ENCODE measurements at regions not wholly inside any gene's neighbourhood (a gene's known extent, or its start where the extent isn't known, plus 50 kb on each side); places are given as distances from the start of the nearest gene placed in this dataset.

GRCh38 chr18:76567835-76568445, 72.9 kb upstream of the ZNF516 start:
- DNase-seq: no peak

GRCh38 chr18:76566987-76567386, 71.9 kb upstream of the ZNF516 start:
- no peak for DNase-seq

- DNase-seq: peak; percentile 98
Measured at GRCh38 chr18:76565238-76566173, 70.5 kb upstream of the ZNF516 start.

- peak; percentile 63 for DNase-seq
Measured at GRCh38 chr18:76564655-76565237, 69.7 kb upstream of the ZNF516 start.

- no peak for DNase-seq
Measured at GRCh38 chr18:76564117-76564516, 69.1 kb upstream of the ZNF516 start.

- DNase-seq: no peak
Measured at GRCh38 chr18:76562286-76563122, 67.5 kb upstream of the ZNF516 start.

DNA sequence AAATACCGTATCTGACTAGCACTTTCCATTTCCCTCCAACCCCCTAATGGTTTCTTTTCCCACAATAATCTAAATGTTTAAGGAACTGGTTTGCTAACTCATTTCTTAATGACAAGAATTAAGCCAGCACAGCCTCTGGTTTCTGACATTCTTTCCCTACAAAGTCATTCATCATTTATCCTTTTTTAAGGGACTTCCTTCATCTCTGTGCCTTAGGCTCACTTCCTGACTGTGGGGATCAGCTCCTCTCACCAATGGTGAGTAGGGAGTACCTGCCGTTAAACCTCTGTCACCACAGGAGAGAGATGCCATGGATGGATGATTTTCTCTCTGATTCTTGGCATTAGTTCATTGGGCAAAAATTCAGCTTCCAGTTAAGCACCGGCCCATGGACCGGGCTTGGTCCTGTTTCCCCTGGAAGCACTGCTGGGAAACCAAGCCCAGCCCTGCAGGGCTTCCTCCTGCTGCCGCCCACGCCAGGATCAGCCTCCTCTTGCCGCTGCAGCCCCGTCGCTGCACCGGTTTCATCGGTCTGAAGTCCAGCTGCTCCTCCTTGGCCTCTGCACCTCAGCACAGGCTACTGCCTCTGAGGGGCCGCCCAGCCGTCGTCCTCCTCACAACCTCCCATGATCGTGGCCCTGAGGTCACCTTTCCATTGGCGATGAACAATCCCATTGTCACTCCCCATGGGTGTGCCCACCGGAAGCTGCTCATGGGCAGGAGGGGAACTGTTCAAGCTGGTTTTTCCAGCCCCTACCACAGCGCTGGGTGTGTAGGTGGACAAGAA, 64.0 kb upstream of the ZNF516 start:
- DNase-seq: peak; percentile 85

DNA sequence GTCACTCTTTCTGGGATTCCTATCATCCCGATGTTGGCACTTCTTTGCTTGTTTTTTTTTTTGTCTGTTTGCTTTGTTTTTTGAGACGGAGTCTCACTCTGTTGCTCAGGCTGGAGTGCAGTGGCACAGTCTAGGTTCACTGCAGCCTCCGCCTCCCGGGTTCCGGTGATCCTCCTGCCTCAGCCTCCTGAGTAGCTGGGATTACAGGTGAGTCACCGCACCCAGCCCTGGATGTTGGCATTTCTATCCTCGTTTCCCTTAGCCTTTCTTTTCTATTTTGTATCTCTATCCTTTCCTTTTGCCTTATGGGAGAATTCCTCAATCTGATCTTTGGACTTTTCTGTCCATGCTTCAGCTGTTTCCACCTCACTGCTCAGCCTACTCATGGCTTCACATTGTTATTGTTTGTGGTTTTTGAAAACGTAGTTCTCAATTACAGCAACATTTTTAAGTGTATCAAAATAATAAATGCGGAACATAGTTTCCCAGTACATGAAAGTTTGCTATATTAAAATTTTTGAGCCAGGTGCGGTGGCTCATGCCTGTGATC, 62.1 kb upstream of the ZNF516 start:
- DNase-seq: no peak

GRCh38 chr18:76554547-76555222, 59.6 kb upstream of the ZNF516 start:
- no peak for DNase-seq

DNA sequence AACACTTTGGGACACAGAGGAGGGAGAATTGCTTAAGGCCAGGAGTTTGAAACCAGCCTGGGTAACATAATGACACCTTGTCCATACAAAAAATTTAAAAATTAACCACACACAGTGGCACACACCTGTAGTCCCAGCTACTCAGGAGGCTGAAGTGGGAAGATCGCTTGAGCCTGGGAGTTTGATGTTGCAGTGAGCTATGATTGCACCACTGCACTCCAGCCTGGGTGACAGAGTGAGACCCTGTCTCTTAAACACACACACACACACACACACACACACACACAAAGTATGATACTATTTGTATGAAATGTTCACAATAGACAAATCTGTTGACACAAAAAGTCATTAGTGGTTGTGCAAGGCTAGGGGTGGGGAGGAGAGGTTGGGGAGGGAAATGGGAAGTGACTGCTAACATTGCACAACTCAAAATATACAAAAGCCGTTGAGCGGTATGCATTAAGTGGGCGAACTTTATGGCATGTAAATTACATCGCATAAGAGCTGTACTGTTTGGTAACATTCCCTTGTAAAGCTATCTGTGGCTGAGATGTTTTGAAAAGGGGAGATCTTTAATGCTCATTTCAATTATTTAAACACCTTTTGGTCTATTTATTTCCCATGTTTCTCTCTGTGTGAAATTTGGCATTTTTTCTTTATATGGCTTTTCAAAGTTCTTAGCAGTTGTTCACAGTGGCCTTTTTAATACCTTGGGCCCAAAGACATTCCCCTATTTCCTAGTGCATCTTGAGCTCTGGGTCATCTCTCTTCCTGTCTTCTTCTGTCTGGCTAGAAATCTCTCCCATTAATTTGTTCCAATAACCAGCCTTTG, 58.9 kb upstream of the ZNF516 start:
- DNase-seq: peak; percentile 38

- DNase-seq: no peak
Measured at GRCh38 chr18:76548541-76548940, 53.5 kb upstream of the ZNF516 start.

GRCh38 chr18:76547296-76547695, 52.3 kb upstream of the ZNF516 start:
- no peak for DNase-seq

DNA sequence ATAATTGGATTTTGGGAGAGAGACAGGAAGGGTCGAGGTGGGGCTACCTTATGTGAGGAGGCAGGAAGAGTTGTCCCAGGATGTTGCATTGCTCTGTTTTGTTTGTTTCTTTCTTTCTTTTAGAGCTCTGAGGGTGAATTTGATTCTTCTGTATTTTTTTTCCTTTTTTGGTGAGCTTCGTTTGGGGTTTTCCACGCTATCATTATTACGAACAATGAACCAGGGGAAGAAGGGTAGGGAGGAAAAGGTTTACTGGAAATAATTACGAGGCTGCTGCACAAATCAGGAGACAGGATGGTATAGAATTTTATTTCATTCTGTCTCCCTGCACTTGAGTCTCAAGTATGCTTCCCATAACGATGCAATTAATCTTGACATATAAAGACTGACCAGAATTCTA, 51.4 kb upstream of the ZNF516 start:
- DNase-seq: peak; percentile 32

DNA sequence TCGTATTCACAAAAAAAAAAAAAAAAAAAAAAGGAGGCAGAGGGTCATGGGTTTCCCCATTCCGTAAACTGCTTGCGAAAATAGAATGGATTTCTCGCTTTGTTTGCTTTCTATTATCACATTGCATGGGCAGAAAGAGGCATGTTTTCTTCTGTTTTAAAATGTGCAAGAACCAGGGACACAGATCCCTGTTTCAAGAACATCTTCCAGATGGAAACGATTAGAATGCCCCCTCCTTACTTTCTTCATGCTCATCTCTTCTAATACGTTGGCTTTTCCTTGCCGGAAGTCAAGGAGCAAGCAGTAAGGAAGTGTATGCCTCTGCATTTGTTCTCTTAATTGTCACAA, 51.0 kb upstream of the ZNF516 start:
- DNase-seq: no peak

GRCh38 chr18:76545433-76546087, 50.5 kb upstream of the ZNF516 start:
- no peak for DNase-seq

DNA sequence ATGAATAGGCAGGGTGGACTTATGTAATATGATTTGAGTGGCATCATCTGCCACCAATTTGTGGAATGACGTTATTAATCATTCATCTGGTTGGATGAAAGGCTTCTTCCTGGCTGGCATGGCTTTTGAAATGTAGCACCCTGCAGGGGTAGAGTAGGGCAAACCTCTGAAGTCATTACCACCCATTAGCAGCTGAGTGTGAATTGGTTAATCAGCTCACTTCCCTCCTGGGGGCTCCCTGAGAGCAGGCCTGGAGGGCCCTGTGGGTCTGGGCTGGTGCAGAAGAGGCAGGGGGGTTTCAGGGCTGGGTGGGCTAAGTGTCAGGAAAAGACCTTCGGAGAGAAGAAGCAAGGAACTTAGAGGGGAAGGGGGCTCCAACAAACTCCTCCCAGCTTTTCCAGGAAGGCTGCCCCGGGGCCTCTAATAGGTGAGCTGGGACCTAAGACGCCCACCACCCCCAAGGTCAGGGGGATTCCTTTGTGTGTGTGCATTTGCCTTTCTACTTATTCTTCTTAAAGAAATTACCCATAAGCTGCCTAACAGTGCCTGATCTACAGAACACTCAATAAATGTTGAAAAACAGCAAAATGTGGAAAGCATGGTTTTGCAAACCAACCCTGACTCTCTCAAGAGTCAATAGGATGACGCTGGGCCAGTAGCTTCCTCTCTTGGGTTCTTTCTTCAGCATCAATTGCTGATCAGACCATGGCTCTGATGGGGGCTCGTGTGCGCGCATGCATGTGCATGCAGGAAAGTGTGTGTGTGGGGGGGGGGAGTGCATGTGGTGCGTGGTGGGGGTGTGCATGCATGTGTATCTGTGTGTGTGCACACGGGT, 49.7 kb upstream of the ZNF516 start:
- no peak for DNase-seq

Measured in NCI-H510A treated with DMSO at 0.1 percent for 48 hours (cell line).